HCT116 (cell line): ENCODE measurements at regions not wholly inside any gene's neighbourhood (a gene's known extent, or its start where the extent isn't known, plus 50 kb on each side); places are given as distances from the start of the nearest gene placed in this dataset.

Source experiments
- FOSL1 ChIP-seq: IDR thresholded peaks from 2 replicates; pipeline ENCODE4 v1.6.1; 2012; ENCODE audit warnings: low read depth
- POLR2A ChIP-seq: IDR thresholded peaks from 2 replicates; pipeline ENCODE4 v1.7.0; 2011; ENCODE audit warnings: borderline replicate concordance; ENCODE audit not compliant: insufficient read depth, insufficient read length; ENCODE audit errors: extremely low read depth
- RAD21 ChIP-seq: IDR thresholded peaks from 2 replicates; pipeline ENCODE4 v1.6.1; 2012; ENCODE audit warnings: low read depth, mild to moderate bottlenecking
- TF ChIP-seq, protein P1 (sequence below), 3 experiments: fragments of 200-600 bp in 1 of 3; sonication (generic) in 1 of 3; IDR thresholded peaks in 2 of 3; conservative IDR thresholded peaks in 1 of 3; 2 replicates each; pipeline ENCODE4 v1.5.1; 2012 to 2017; ENCODE audit warnings: low read depth in 2 of 3, low read length in 2 of 3, antibody characterized with exemption in 1 of 3, borderline replicate concordance in 1 of 3, control low read depth in 1 of 3, mild to moderate bottlenecking in 1 of 3, mixed read lengths in 1 of 3, mixed run types in 1 of 3, moderate library complexity in 1 of 3; ENCODE audit not compliant: insufficient read depth in 1 of 3
- TF ChIP-seq, protein P2 (sequence below): IDR thresholded peaks from 2 replicates; pipeline ENCODE4 v1.6.1; 2011; ENCODE audit warnings: mild to moderate bottlenecking, low read length, moderate library complexity; ENCODE audit not compliant: insufficient replicate concordance; ENCODE audit errors: extremely low read depth

DNA sequence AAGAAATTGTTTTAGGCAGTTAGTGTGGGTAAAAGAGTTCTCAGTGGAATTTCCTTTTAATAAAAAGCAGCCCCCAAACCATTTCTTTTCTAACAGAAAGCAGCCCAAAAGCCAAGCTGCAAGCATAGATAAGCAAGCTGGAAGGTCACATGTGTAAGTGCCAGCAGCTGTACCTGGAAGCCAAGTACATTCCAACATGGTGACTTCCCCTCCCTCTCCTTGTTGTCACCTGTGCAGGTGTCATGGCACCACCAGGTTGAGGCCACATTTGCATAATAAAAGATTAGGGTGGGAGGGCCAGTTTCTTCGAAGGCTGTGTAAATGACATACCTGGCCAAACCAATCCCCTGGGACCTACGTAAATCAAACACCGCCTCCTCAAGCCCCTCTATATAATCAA is 240.3 kb upstream of the RAB4A start:
- TF ChIP-seq, protein P1, sequence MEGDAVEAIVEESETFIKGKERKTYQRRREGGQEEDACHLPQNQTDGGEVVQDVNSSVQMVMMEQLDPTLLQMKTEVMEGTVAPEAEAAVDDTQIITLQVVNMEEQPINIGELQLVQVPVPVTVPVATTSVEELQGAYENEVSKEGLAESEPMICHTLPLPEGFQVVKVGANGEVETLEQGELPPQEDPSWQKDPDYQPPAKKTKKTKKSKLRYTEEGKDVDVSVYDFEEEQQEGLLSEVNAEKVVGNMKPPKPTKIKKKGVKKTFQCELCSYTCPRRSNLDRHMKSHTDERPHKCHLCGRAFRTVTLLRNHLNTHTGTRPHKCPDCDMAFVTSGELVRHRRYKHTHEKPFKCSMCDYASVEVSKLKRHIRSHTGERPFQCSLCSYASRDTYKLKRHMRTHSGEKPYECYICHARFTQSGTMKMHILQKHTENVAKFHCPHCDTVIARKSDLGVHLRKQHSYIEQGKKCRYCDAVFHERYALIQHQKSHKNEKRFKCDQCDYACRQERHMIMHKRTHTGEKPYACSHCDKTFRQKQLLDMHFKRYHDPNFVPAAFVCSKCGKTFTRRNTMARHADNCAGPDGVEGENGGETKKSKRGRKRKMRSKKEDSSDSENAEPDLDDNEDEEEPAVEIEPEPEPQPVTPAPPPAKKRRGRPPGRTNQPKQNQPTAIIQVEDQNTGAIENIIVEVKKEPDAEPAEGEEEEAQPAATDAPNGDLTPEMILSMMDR (IDR thresholded peaks at IDR 0.05 in 2 of 3, conservative IDR thresholded peaks at IDR 0.05 in 1 of 3; ENCODE audit: borderline replicate concordance in 1 of 3, insufficient read depth in 1 of 3, low read depth in 2 of 3, low read length in 2 of 3), result no peak
- TF ChIP-seq FOSL1 (no peak), RAD21 (no peak), POLR2A (no peak)
- TF ChIP-seq, protein P2, sequence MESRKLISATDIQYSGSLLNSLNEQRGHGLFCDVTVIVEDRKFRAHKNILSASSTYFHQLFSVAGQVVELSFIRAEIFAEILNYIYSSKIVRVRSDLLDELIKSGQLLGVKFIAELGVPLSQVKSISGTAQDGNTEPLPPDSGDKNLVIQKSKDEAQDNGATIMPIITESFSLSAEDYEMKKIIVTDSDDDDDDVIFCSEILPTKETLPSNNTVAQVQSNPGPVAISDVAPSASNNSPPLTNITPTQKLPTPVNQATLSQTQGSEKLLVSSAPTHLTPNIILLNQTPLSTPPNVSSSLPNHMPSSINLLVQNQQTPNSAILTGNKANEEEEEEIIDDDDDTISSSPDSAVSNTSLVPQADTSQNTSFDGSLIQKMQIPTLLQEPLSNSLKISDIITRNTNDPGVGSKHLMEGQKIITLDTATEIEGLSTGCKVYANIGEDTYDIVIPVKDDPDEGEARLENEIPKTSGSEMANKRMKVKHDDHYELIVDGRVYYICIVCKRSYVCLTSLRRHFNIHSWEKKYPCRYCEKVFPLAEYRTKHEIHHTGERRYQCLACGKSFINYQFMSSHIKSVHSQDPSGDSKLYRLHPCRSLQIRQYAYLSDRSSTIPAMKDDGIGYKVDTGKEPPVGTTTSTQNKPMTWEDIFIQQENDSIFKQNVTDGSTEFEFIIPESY, result no peak
